Retinal pigment epithelial cell (primary cell): ENCODE measurements at regions not wholly inside any gene's neighbourhood (a gene's known extent, or its start where the extent isn't known, plus 50 kb on each side); places are given as distances from the start of the nearest gene placed in this dataset.

Experiments
- DNase-seq: peaks from one replicate; pipeline ENCODE4 v3.0.0-alpha.2; 2010; ENCODE audit warnings: low read depth
- H3K4me3 ChIP-seq: 2 replicates; pipeline ENCODE4 v1.5.1; 2011; ENCODE audit warnings: mild to moderate bottlenecking, low read length, control low read depth, moderate library complexity
- TF ChIP-seq, protein P1 (sequence below): conservative IDR thresholded peaks from 2 replicates; pipeline ENCODE4 v1.5.1; 2011; ENCODE audit warnings: low read depth, low read length, control low read depth, inconsistent platforms

DNA sequence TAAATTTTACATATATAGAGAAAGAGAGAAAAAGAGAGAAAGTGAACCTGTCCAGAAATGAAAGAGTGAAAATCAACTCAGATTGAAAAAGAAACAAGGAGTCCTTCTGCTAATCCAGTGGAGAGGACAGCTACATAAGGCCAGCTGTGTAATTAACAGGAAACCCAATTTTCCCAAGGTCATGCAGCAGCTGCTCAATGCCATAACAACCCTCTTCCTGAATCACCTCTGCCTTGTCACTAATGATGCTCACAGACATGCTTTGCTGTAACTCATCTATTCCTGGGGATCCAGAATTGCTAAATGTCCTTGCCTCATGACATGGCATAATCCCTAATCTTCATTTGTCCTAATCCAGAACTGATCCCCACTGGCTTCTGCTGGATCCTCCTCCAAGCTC is 288.6 kb downstream of the NEBL start:
- no peak for DNase-seq
- TF ChIP-seq, protein P1, sequence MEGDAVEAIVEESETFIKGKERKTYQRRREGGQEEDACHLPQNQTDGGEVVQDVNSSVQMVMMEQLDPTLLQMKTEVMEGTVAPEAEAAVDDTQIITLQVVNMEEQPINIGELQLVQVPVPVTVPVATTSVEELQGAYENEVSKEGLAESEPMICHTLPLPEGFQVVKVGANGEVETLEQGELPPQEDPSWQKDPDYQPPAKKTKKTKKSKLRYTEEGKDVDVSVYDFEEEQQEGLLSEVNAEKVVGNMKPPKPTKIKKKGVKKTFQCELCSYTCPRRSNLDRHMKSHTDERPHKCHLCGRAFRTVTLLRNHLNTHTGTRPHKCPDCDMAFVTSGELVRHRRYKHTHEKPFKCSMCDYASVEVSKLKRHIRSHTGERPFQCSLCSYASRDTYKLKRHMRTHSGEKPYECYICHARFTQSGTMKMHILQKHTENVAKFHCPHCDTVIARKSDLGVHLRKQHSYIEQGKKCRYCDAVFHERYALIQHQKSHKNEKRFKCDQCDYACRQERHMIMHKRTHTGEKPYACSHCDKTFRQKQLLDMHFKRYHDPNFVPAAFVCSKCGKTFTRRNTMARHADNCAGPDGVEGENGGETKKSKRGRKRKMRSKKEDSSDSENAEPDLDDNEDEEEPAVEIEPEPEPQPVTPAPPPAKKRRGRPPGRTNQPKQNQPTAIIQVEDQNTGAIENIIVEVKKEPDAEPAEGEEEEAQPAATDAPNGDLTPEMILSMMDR, result no peak
- H3K4me3 ChIP-seq, result no peak overlapping the region

DNA sequence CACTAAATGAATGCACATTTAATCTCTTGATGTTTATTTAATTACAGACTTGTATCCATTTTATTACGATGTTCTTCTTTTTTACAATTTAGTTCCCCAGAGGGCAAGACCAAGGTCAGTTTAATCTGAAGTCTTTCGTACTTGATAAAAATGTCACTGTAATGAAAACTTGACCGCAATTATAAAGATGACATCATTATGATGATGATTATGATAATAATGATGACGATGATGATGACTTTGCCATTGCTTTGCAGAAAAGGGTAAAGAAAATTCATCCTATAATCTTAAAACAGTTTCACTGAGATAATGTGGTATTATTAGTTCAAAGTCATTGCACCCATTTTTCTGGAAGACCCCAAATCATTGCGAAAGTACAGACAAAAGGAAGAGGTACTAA is 290.1 kb downstream of the NEBL start:
- TF ChIP-seq, protein P1, result no peak
- no peak overlapping the region for H3K4me3 ChIP-seq
- DNase-seq, result no peak

DNA sequence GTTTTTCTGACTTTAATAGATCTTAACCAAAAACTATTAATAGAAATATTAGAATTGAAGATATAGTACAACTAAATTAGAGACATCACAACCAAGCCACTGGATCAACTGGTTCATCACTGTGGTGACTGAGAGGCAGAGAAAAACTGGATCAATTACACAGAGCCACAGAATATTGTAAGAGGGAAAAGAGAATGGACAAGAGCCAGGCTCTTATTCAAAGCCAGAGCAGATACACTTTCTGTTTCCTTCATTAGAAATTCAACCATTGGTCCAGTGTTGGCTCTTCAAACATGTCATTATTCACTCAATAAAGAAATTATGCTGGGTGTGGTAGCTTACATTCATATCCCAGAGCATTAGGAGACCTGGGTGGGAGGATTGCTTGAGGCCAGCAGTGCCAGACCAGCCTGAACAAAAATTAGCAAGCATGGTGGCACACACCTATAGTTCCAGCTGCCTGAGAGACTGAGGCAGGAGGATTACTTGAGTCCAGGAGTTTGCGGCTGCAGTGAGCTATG is 295.1 kb downstream of the NEBL start:
- TF ChIP-seq, protein P1, result no peak
- DNase-seq, result no peak
- H3K4me3 ChIP-seq, result no peak overlapping the region

DNA sequence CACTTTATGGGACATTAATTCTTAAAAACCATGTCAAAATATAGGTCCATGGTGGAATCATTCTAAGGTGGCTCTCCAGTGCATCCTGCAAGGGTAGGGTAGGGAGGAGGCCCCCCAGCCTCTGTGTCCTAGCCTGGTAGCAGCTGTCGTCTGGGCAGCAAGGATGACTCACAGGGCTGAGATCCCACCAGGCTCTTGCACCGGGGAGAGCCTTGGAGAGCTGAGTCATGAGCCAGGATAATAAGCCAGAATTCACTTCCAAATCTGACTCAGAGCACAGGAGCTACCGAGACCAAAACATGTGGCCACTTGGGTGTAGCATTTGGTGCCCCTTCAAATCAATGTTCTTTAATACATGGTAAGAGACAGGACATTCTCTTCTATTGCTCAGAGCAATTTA is 298.5 kb downstream of the NEBL start:
- TF ChIP-seq, protein P1, result no peak
- no peak overlapping the region for H3K4me3 ChIP-seq
- DNase-seq, result peak; percentile 89

DNA sequence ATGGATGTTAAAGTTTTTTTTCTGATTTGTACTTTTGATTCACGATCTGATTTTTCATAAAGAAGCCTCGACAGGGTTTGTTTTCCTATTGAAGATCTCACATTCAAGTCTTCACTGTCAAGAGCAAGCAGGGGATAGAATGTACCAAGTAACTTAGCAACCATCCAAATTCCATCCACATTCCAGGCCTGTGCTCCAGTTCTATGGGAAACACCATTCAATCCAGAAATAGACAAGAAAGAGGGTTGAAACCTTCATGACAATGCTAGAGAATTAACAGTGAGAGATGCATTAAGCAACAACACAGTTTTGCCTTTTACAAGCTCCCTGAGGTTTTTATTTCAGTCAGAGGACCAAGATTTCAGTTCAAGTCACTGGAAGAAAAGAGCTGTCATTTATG is 300.2 kb downstream of the NEBL start:
- peak; percentile 39 for DNase-seq
- no peak overlapping the region for H3K4me3 ChIP-seq
- TF ChIP-seq, protein P1, result no peak

DNA sequence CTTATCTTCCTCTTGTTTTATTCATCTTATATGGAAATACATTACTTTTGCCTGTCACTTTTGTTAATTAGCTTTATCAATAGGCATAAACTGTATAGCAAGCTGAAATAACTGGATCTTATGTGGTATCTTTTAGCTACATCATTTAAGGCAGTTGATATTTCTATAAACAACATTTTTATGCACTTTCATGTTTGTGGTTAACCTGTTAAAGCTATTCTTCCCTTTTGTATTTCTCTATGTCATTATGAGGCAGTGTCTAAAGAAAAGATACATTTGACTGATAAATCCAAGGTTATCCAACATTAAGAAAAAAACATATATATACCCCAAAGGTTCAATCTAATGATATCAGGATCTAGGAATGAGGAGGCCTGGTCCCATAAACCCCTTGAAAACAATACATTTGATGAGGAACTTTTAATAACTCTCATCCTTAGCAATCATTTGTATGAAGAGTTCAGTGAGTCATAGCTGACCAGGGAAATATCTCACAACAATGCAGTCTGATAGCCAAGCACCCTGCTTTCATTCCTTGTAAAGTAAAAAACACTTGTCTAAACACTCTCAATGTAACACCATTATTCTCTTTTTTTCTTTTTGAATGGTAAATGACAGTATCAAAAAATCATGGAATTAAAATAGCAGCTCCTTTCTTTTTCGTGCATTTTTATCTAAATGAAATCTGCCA is 300.9 kb downstream of the NEBL start:
- TF ChIP-seq, protein P1, result no peak
- H3K4me3 ChIP-seq, result no peak overlapping the region
- peak; percentile 23 for DNase-seq

DNA sequence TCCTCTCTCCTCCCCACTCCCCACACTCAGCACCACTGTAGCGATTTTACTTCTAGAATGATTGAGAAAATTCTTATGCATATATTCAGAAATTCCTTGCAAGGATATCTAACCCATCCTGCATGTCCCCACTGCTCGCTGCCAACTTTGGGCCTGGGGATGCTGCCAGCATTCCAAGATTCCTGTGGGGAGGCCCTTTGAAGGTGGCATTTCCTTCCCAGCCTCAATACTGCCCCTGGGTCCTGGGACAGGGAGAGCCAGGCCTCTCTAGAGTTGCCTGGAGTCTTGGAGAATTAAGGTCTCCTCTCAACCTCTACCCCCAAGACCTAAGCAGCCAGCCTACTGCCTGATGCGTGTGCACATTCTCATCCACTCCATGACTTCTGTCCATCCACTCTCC is 303.5 kb downstream of the NEBL start:
- H3K4me3 ChIP-seq, result no peak overlapping the region
- DNase-seq, result no peak
- TF ChIP-seq, protein P1, result no peak
